Prostate gland (tissue), 2 donors: ENCODE measurements at regions not wholly inside any gene's neighbourhood (a gene's known extent, or its start where the extent isn't known, plus 50 kb on each side); places are given as distances from the start of the nearest gene placed in this dataset.

Source experiments
- DNase-seq: peaks from one replicate; pipeline ENCODE4 v3.0.0-alpha.2; 2019; ENCODE audit warnings: low spot score
- H3K27ac ChIP-seq, 2 donors: fragments of 200-600 bp; sonication (generic); 2 replicates each; pipeline ENCODE4 v1.5.1; 2017 to 2019
- H3K27me3 ChIP-seq: fragments of 200-600 bp; sonication (generic); replicated peaks from 2 replicates; pipeline ENCODE4 v1.5.1; 2019; ENCODE audit not compliant: insufficient read depth
- H3K36me3 ChIP-seq, 2 donors: fragments of 200-600 bp; sonication (generic); 1 replicate in 1 of 2; 2 replicates in 1 of 2; pipeline versions ENCODE4 v1.5.1 to v1.8.1; 2017 to 2019
- H3K4me1 ChIP-seq: fragments of 200-600 bp; sonication (generic); replicated peaks from 2 replicates; pipeline ENCODE4 v1.5.1; 2019
- H3K4me3 ChIP-seq, 2 donors: fragments of 200-600 bp; sonication (generic); 2 replicates each; pipeline ENCODE4 v1.5.1; 2017 to 2019
- H3K9me3 ChIP-seq: fragments of 200-600 bp; sonication (generic); 2 replicates; pipeline ENCODE4 v1.5.1; 2017
- POLR2A ChIP-seq: fragments of 450-650 bp; IDR thresholded peaks from one replicate; pipeline ENCODE4 v1.6.1; 2016; ENCODE audit warnings: antibody characterized with exemption, mild to moderate bottlenecking
- POLR2AphosphoS5 ChIP-seq: sonication (generic); formaldehyde crosslinking; IDR thresholded peaks from one replicate; pipeline ENCODE4 v1.6.1; 2017; ENCODE audit warnings: antibody characterized with exemption
- WGBS: methylation state at CpG from one replicate; pipeline ENCODE4 v1.1.5; 2018; 5-methylcytosine and 5-hydroxymethylcytosine counted together
- intact Hi-C: fragments of 100-400 bp; cut with DNase I; formaldehyde crosslinking; loops from one replicate; pipeline ENCODE4 v1.14.2; 2022
- TF ChIP-seq, protein P1 (sequence below), 4 experiments: fragments of 200-600 bp in 2 of 4; fragments of 450-650 bp in 2 of 4; sonication (generic) in 2 of 4; IDR thresholded peaks; 1 replicate in 3 of 4; 2 replicates in 1 of 4; pipeline ENCODE4 v1.5.1; 2016 to 2019; ENCODE audit warnings: antibody characterized with exemption in 4 of 4, mild to moderate bottlenecking in 2 of 4, moderate library complexity in 2 of 4

DNA sequence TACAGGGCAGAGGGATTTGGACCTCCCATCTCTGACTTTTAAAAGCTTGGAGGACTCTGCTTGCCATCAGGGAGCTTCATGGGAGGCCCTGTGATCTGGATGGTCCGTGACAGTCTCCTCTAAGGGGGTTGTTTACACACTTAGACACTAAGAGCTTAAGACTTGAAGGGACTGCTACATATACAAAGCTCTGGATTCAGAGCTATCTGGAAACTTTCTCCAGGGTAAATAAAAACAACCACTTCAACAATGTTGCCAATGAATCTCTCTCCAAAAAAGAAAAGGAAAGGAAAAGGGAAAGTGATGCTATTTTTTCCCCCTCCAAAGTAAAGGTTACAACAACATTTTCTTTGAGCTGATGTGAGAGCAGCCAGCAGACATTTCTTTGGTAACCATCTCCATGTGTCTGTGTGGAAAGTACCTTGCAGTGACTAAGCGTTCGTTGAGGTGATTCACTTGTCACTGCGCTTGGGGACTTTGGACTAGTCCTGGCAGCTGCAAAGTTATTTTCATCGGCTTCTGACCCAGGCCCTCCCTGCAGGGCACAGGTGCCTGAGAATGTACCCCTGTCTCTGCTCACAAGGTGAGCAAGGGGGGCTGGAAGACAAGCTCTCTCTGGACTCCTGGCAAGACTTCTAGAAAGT, 262.1 kb upstream of the KLF4 start:
- intact Hi-C loops: loop anchor here (5.0 to 10.0 kb wide), 5 partner anchors 114 to 523 kb away; partner anchors contain the start of gene KLF4
- no peak for DNase-seq

DNA sequence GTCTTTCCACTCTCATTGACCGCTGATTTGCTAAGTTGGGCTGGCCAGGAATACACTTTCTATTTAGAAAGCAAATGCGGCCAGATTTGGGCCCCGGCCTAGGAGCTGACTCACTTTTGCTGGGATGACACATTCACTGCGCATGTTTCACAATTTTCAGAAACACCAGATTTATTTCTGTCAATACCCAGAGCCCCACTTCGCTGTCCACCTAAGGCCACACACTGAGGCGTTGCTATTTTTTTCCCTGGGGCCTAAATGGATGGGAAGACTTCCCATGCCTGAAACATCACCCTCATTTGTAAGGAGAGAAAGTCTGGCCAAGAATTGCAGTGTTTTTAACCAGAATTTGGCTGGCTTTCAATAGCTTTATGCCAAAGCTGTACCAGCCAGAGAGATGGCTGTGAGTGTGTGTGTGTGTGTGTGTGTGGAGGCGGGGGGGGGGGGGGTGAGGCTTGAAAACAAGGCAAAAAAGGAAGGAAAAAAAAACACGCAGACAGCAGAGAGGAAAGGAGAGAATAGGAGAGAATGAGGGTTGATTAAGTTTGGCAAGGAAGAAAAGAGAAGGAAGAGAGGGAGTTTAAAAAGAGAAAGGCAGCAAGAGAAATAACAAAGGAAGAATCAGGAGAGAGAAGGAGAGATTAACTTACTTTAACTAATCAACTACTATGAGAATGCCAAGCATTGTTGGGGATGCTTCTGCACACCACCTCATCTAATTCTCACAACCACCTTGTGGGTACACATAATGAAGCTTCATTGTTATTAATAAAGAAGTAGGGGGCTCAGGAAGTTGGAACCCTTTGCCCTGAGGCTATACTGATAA, 261.4 kb upstream of the KLF4 start:
- Histone ChIP-seq H3K4me3 (no peak overlapping the region), H3K36me3 (no peaks in the 10 kb centered on the region), H3K27me3 (no peaks in the 10 kb centered on the region), H3K4me1 (no peaks in the 10 kb centered on the region), H3K9me3 (no peaks in the 10 kb centered on the region), H3K27ac (peak overlapping the region; percentile 43 to 68)
- intact Hi-C loops: loop anchor here (5.0 to 10.0 kb wide), 5 partner anchors 114 to 524 kb away; partner anchors contain the start of gene KLF4
- WGBS: 12% methylated on average over 8 of the region's 8 CpGs
- TF ChIP-seq POLR2AphosphoS5: peak; percentile 84
- no peak for TF ChIP-seq POLR2A
- peak; percentile 86 for DNase-seq

More for the DNA sequence above, 262.1 kb upstream of the KLF4 start:
- WGBS: 33% methylated on average over 5 of the region's 5 CpGs
- no peak for TF ChIP-seq POLR2AphosphoS5
- TF ChIP-seq, protein P1, sequence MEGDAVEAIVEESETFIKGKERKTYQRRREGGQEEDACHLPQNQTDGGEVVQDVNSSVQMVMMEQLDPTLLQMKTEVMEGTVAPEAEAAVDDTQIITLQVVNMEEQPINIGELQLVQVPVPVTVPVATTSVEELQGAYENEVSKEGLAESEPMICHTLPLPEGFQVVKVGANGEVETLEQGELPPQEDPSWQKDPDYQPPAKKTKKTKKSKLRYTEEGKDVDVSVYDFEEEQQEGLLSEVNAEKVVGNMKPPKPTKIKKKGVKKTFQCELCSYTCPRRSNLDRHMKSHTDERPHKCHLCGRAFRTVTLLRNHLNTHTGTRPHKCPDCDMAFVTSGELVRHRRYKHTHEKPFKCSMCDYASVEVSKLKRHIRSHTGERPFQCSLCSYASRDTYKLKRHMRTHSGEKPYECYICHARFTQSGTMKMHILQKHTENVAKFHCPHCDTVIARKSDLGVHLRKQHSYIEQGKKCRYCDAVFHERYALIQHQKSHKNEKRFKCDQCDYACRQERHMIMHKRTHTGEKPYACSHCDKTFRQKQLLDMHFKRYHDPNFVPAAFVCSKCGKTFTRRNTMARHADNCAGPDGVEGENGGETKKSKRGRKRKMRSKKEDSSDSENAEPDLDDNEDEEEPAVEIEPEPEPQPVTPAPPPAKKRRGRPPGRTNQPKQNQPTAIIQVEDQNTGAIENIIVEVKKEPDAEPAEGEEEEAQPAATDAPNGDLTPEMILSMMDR (IDR thresholded peaks at IDR 0.05): no peak
- no peak for TF ChIP-seq POLR2A
- Histone ChIP-seq H3K9me3 (no peaks in the 10 kb centered on the region), H3K4me1 (no peaks in the 10 kb centered on the region), H3K36me3 (no peaks in the 10 kb centered on the region), H3K4me3 (no peak overlapping the region), H3K27ac (peak overlapping the region; percentile 43 to 68), H3K27me3 (no peaks in the 10 kb centered on the region)

DNA sequence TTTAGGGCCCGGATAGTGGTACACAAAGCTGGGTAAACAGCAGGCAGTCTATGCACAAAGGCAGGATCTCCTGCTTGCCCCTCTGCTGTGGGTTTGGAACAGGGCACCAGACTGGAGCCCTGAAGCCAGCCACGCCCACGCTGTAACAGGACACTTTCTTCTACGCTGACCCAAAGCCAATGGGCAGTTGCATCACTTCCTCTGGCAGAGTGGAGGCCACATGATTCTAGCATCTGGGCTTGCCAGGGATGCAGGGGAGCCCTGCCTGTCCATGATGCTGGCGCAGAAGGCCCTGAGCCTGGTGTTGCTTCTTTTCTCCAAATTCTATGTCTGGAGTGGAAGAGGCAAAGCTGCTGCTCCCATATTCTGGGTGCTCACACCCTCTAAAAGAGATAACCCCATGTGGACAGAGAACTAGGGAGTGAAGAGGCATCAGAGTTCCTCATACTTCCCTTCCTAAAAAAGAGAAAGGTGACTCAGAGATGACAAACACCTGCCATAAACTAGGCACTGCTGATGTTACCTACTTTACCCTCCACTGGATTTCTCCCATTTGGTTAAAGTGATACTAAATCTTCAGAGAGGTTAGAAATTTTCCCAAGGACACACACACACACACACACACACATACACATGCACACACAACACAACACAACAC, 260.3 kb upstream of the KLF4 start:
- intact Hi-C loops: loop anchor here (5.0 to 10.0 kb wide), 5 partner anchors 113 to 525 kb away; partner anchors contain the start of gene KLF4
- peak; percentile 85 for DNase-seq
- WGBS: 20% methylated on average over 5 of the region's 5 CpGs

DNA sequence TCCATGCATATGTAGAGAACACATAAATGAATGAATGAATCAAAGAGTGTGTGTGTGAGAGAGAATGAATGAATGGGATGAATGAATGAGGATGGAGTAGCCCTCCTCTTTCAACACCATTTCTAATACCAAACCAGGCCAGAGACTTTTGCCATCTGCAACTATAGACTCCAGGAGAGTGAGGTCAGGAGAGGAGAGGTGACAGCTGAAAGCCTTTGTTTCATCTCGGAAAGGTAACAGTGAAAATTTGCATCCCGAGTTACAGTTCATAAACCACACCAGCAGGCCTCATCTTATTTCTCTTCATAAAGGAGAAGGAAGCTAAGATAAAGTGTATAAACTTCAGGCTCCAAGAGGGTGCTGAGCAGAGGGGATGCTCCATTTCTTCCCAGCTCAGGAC, 255.3 kb upstream of the KLF4 start:
- Histone ChIP-seq H3K4me1 (no peaks in the 10 kb centered on the region), H3K27ac (no peak overlapping the region), H3K36me3 (no peaks in the 10 kb centered on the region), H3K27me3 (no peaks in the 10 kb centered on the region), H3K4me3 (no peak overlapping the region), H3K9me3 (no peaks in the 10 kb centered on the region)
- TF ChIP-seq, protein P1 (IDR thresholded peaks at IDR 0.05): no peak
- no peak for TF ChIP-seq POLR2AphosphoS5
- TF ChIP-seq POLR2A: no peak
- no peak for DNase-seq
- intact Hi-C loops: no loop called here
- WGBS: 100% methylated on average over 2 of the region's 2 CpGs

More for the DNA sequence above, 260.3 kb upstream of the KLF4 start:
- Histone ChIP-seq H3K27ac (peak overlapping the region; percentile 43 to 68), H3K27me3 (no peaks in the 10 kb centered on the region), H3K36me3 (no peaks in the 10 kb centered on the region), H3K9me3 (no peaks in the 10 kb centered on the region), H3K4me1 (no peaks in the 10 kb centered on the region), H3K4me3 (no peak overlapping the region)
- peak; percentile 88 for TF ChIP-seq POLR2AphosphoS5
- no peak for TF ChIP-seq POLR2A

DNA sequence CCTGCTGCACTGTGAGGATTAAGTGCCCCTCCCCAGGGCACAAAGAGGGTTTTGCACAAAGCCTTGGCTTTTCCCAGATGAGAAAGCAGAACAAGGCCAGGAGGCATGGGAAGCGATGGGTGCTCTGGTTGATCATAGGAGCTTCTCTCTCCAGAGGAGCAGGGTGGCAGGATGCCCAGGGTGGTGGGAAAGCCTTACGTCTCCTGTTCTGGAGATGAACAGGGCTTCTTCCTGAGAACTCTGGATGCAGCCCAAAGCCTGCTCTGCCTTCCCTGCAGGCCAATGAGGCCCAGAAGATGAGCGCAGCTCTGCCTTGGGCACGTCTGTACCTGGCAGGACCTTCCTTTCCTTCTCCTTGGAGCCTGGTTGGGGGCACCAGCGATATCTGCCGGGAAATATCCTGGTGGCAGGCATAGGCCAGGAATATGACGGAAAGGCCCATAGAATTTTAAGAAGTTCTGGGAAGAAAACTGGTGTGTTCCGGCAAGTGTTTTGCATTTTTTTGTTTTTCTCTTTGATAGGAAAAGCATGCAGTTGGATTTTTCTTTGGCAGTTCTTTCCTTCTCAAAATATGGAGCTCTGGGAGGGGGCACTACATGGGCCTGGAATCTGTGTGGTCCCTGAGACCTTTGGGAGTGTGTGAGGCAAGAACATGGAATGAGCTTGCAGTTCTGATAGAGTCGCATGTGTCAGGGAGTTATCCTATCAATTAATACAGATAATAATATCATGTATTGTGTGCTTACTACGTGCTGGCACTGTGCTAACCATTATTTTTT, 253.2 kb upstream of the KLF4 start:
- TF ChIP-seq POLR2AphosphoS5 (no peak), POLR2A (no peak)
- TF ChIP-seq, protein P1 (IDR thresholded peaks at IDR 0.05): no peak
- no peak for DNase-seq
- H3K9me3 ChIP-seq: no peaks in the 10 kb centered on the region
- no peaks in the 10 kb centered on the region for H3K27me3 ChIP-seq
- H3K36me3 ChIP-seq: no peaks in the 10 kb centered on the region
- 88% methylated on average over 10 of the region's 10 CpGs for WGBS
- no peak overlapping the region for H3K27ac ChIP-seq
- H3K4me3 ChIP-seq: no peak overlapping the region
- H3K4me1 ChIP-seq: peaks cover 7% of the 10 kb centered on the region
- intact Hi-C loops: no loop called here
